T-helper 2 cell treated with Interferon-gamma antibody and Interleukin-4, amounts not matched to agents 5 μg/mL and 100 μg/mL, for 36 hours (primary cell): ENCODE measurements at regions not wholly inside any gene's neighbourhood (a gene's known extent, or its start where the extent isn't known, plus 50 kb on each side); places are given as distances from the start of the nearest gene placed in this dataset.
"Not testable (repeated sequence)": the region's sequence is repeated elsewhere in the genome, so short reads cannot be mapped to it uniquely, and the experiment has no call there.

Experiments
- DNase-seq: peaks from one replicate; pipeline ENCODE4 v3.0.0; 2021; ENCODE audit warnings: low spot score
- H3K27ac Mint-ChIP-seq: one replicate; pipeline ENCODE4 v1.8.0; 2021; ENCODE audit warnings: mild to moderate bottlenecking, mixed read lengths
- H3K27me3 Mint-ChIP-seq: one replicate; pipeline ENCODE4 v1.8.0; 2021; ENCODE audit warnings: low read depth, mixed read lengths
- H3K36me3 Mint-ChIP-seq: one replicate; pipeline ENCODE4 v1.8.0; 2021; ENCODE audit warnings: low read depth, mixed read lengths
- H3K4me1 Mint-ChIP-seq: one replicate; pipeline ENCODE4 v1.8.0; 2021; ENCODE audit warnings: low read depth, mixed read lengths
- H3K4me3 Mint-ChIP-seq: one replicate; pipeline ENCODE4 v1.8.0; 2022; ENCODE audit warnings: mild to moderate bottlenecking, moderate library complexity, mixed read lengths
- H3K9me3 Mint-ChIP-seq: one replicate; pipeline ENCODE4 v1.8.0; 2021; ENCODE audit warnings: mixed read lengths

- Mint-ChIP-seq H3K27me3 (no peaks in the 10 kb centered on the region), H3K9me3 (peaks cover 15% of the 10 kb centered on the region), H3K4me1 (no peaks in the 10 kb centered on the region), H3K27ac (no peak overlapping the region), H3K36me3 (no peaks in the 10 kb centered on the region), H3K4me3 (no peak overlapping the region)
- DNase-seq: no peak
Measured at GRCh38 chr10:53547364-53547763, 774.8 kb upstream of the MBL2 start.

DNA sequence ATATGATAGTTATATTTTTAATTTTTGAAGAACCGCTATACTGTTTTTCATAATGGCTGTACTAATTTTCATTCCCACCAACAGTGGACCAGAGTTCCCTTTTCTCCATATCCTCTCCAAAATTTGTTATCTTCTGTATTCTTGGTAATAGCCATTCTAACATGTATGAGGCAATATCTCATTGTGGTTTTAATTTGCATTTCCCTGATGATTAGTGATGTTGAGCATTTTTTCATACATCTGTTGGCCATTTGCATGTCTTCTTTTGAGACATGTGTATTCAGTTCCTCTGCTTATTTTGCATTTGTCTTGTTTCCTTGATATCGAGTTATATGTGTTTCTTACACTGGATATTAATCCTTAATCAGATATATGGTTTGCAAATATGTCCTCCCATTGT is 770.8 kb upstream of the MBL2 start:
- no peak for DNase-seq
- no peaks in the 10 kb centered on the region for H3K27me3 Mint-ChIP-seq
- no peak overlapping the region for H3K4me3 Mint-ChIP-seq
- H3K27ac Mint-ChIP-seq: no peak overlapping the region
- no peaks in the 10 kb centered on the region for H3K4me1 Mint-ChIP-seq
- peaks cover 15% of the 10 kb centered on the region for H3K9me3 Mint-ChIP-seq
- H3K36me3 Mint-ChIP-seq: no peaks in the 10 kb centered on the region

DNA sequence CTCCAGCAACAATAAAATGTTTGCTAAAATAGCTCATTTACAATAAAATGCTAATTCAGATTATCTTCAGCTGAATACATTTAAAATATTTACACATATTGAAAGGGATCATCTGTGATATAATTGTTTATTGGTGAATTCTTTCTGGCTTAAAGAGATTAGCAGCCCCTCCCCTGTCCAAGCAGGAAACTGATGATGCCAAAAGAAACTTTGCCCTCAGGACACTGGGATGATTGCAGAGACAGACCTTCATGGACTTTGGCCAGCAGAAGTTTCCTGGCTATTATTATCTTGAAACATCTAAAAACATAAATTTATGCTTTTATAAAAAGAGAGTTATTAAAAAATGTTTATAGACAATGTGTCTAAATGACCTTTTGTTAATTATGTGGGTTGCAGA is 764.9 kb upstream of the MBL2 start:
- peaks cover 17% of the 10 kb centered on the region for H3K9me3 Mint-ChIP-seq
- no peak overlapping the region for H3K4me3 Mint-ChIP-seq
- H3K4me1 Mint-ChIP-seq: no peaks in the 10 kb centered on the region
- H3K36me3 Mint-ChIP-seq: no peaks in the 10 kb centered on the region
- H3K27me3 Mint-ChIP-seq: no peaks in the 10 kb centered on the region
- no peak for DNase-seq
- no peak overlapping the region for H3K27ac Mint-ChIP-seq

- Mint-ChIP-seq H3K36me3 (no peaks in the 10 kb centered on the region), H3K4me3 (no peak overlapping the region), H3K27me3 (no peaks in the 10 kb centered on the region), H3K27ac (no peak overlapping the region), H3K4me1 (no peaks in the 10 kb centered on the region), H3K9me3 (peaks cover 20% of the 10 kb centered on the region)
- DNase-seq: no peak
Measured at GRCh38 chr10:53536322-53536721, 763.7 kb upstream of the MBL2 start.

DNA sequence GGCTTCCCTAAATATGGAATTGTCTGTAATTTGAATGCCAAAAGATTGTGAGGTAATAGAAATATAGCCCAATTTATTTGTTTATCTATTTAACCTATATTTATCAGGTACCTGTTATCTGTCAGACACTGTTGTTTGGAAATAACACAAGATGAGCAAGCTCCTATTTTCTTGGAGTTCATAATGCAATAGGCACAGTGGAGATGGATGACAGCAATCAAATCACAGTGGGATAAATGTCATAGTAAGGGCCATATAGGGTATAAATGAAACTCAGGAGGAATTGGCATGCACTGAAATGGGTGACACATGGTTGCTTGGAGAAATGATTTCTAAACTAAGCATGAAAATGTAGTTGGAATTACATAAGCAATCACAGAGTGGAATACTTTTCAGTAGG is 761.8 kb upstream of the MBL2 start:
- Mint-ChIP-seq H3K4me3 (no peak overlapping the region), H3K4me1 (no peaks in the 10 kb centered on the region), H3K27ac (no peak overlapping the region), H3K9me3 (peaks cover 21% of the 10 kb centered on the region), H3K36me3 (no peaks in the 10 kb centered on the region), H3K27me3 (no peaks in the 10 kb centered on the region)
- no peak for DNase-seq

- Mint-ChIP-seq H3K27me3 (no peaks in the 10 kb centered on the region), H3K36me3 (no peaks in the 10 kb centered on the region), H3K4me1 (no peaks in the 10 kb centered on the region), H3K4me3 (no peak overlapping the region), H3K27ac (no peak overlapping the region), H3K9me3 (peaks cover 21% of the 10 kb centered on the region)
- DNase-seq: no peak
Measured at GRCh38 chr10:53528974-53529373, 756.4 kb upstream of the MBL2 start.

GRCh38 chr10:53521046-53521445 is 748.5 kb upstream of the MBL2 start:
- no peaks in the 10 kb centered on the region for H3K27me3 Mint-ChIP-seq

GRCh38 chr10:53508197-53508596 is 735.6 kb upstream of the MBL2 start:
- DNase-seq: no peak
- no peak overlapping the region for H3K27ac Mint-ChIP-seq

More at GRCh38 chr10:53521046-53521445, 748.5 kb upstream of the MBL2 start:
- H3K36me3 Mint-ChIP-seq: no peaks in the 10 kb centered on the region
- no peaks in the 10 kb centered on the region for H3K4me1 Mint-ChIP-seq
- peaks cover 10% of the 10 kb centered on the region for H3K9me3 Mint-ChIP-seq
- DNase-seq: no peak
- H3K27ac Mint-ChIP-seq: no peak overlapping the region
- no peak overlapping the region for H3K4me3 Mint-ChIP-seq

GRCh38 chr10:53504492-53504891 is 731.9 kb upstream of the MBL2 start:
- H3K27me3 Mint-ChIP-seq, DNase-seq, H3K4me3 Mint-ChIP-seq, H3K27ac Mint-ChIP-seq, H3K4me1 Mint-ChIP-seq, H3K36me3 Mint-ChIP-seq: not testable (repeated sequence)
- H3K9me3 Mint-ChIP-seq: peaks cover 40% of the 10 kb centered on the region

More at GRCh38 chr10:53508197-53508596, 735.6 kb upstream of the MBL2 start:
- peaks cover 31% of the 10 kb centered on the region for H3K9me3 Mint-ChIP-seq
- H3K36me3 Mint-ChIP-seq: no peaks in the 10 kb centered on the region
- H3K27me3 Mint-ChIP-seq: no peaks in the 10 kb centered on the region
- no peak overlapping the region for H3K4me3 Mint-ChIP-seq
- no peaks in the 10 kb centered on the region for H3K4me1 Mint-ChIP-seq

- H3K9me3 Mint-ChIP-seq: peaks cover 17% of the 10 kb centered on the region
- H3K4me3 Mint-ChIP-seq: no peak overlapping the region
- H3K36me3 Mint-ChIP-seq: no peaks in the 10 kb centered on the region
- DNase-seq: no peak
- H3K4me1 Mint-ChIP-seq: no peaks in the 10 kb centered on the region
- no peak overlapping the region for H3K27ac Mint-ChIP-seq
- no peaks in the 10 kb centered on the region for H3K27me3 Mint-ChIP-seq
Measured at GRCh38 chr10:53491774-53492173, 719.2 kb upstream of the MBL2 start.

DNA sequence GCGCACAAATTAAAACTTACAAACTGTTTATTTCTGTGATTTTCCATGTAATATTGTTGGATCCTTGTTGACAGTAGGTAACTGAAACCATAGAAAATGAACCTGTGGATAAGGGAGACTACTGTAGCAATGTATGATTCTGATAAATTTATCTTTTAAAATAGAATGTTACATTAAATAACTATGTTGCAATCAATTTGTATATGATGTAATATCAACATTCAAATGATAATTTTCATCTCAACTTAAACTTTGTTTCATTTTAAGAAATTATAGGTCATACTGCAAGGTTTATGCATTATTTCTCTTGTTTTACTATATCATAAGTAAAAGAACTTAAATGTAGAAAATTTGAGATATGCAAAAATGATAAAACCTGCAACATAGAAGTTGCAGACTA is 718.0 kb upstream of the MBL2 start:
- DNase-seq: no peak
- Mint-ChIP-seq H3K27me3 (no peaks in the 10 kb centered on the region), H3K4me1 (no peaks in the 10 kb centered on the region), H3K9me3 (peaks cover 25% of the 10 kb centered on the region), H3K27ac (no peak overlapping the region), H3K4me3 (no peak overlapping the region), H3K36me3 (no peaks in the 10 kb centered on the region)

GRCh38 chr10:53489335-53490182 is 717.0 kb upstream of the MBL2 start:
- Mint-ChIP-seq H3K27ac (no peak overlapping the region), H3K27me3 (no peaks in the 10 kb centered on the region), H3K9me3 (peaks cover 30% of the 10 kb centered on the region), H3K36me3 (no peaks in the 10 kb centered on the region), H3K4me3 (no peak overlapping the region), H3K4me1 (no peaks in the 10 kb centered on the region)
- DNase-seq: no peak

- H3K36me3 Mint-ChIP-seq: no peaks in the 10 kb centered on the region
- no peak overlapping the region for H3K27ac Mint-ChIP-seq
- H3K9me3 Mint-ChIP-seq: peaks cover 21% of the 10 kb centered on the region
- no peak for DNase-seq
- no peaks in the 10 kb centered on the region for H3K27me3 Mint-ChIP-seq
- no peak overlapping the region for H3K4me3 Mint-ChIP-seq
- no peaks in the 10 kb centered on the region for H3K4me1 Mint-ChIP-seq
Measured at GRCh38 chr10:53487019-53487983, 714.7 kb upstream of the MBL2 start.

DNA sequence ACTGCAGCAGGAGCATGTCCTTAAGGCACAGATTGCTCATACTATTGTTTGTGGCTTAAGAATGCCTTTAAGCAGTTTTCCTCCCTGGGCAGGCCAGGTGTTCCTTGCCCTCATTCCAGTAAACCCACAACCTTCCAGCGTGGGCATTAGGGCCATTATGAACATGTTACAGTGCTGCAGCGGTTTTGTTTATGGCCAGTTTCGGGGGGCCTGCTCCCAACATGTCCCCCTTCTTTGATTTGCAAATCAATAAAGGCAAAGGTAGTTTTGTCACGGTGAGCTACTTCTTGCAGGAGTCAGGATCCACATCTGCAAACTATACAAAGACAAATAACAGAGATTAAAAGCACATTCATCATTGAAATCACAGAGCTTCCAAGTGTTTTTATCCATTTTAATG is 712.8 kb upstream of the MBL2 start:
- not testable (repeated sequence) for H3K27ac Mint-ChIP-seq, H3K4me3 Mint-ChIP-seq, H3K36me3 Mint-ChIP-seq, H3K27me3 Mint-ChIP-seq, H3K4me1 Mint-ChIP-seq, DNase-seq
- H3K9me3 Mint-ChIP-seq: peaks cover 24% of the 10 kb centered on the region
